Hindlimb muscle (tissue), 1 donor: ENCODE measurements at regions not wholly inside any gene's neighbourhood (a gene's known extent, or its start where the extent isn't known, plus 50 kb on each side); places are given as distances from the start of the nearest gene placed in this dataset.

ENCODE experiments used
- DNase-seq: peaks from one replicate; pipeline ENCODE4 v3.0.0-alpha.2; 2013

GRCh38 chr2:155382776-155383175 lies 684.3 kb downstream of the KCNJ3 start:
- no peak for DNase-seq

DNA sequence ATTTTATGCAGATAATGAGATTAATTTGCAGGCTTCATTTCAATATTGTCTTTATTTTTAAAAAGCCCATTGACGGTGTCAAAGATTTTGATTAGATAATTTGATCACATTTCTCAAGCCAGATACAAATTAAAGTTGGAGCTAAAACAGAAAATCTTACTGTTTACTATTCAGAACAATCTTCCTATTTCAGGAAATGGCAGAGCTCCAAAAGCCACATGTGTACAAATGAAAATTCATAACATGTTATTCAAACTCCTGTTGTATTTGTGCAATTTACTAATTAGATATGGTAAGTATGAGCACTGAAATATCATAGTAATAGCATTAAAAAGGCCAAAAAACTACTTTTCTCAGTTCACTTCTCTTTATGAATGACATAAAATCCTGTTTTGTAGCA lies 682.9 kb downstream of the KCNJ3 start:
- no peak for DNase-seq

GRCh38 chr2:155379494-155379893 lies 681.0 kb downstream of the KCNJ3 start:
- DNase-seq: no peak

- DNase-seq: no peak
Measured at GRCh38 chr2:155377931-155378444, 679.5 kb downstream of the KCNJ3 start.

DNA sequence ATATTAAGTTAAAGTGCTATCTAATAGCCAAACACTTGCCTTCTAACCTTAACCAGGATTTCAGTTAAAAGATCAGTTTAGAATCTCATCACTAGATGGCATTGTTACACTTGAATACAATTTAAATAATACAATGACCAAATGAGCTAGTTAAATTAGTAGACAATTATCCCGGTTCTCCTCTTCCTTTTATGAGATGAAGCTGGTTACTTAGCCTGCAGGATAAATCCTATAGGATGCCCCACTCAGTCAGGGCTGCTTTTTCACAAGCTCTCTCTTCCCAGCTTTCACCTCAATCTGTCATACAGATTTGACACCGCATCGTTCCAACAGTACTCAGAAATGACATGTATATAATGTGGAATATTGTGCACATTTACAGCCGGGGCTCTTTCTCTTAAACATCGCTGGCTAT lies 678.8 kb downstream of the KCNJ3 start:
- DNase-seq: no peak

DNA sequence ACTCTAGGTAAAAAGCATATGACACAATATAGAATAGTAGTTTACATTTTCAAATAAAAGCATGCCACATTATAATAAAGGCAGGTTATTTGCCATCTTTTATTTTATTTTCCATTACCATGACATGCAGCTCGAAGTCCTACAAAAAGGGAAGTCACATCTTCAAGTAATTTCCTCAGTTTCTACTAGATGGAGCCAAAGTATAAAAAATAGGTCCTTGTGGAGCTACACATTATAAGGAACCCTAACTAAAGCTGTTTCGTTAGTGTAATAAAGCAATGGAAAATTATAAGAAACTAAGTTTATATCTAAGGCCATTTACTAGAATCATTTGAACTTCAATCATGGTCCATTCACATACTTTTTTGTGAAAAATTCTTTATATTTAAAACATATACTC lies 674.5 kb downstream of the KCNJ3 start:
- DNase-seq: no peak

GRCh38 chr2:155368934-155369333 lies 670.4 kb downstream of the KCNJ3 start:
- DNase-seq: no peak

DNA sequence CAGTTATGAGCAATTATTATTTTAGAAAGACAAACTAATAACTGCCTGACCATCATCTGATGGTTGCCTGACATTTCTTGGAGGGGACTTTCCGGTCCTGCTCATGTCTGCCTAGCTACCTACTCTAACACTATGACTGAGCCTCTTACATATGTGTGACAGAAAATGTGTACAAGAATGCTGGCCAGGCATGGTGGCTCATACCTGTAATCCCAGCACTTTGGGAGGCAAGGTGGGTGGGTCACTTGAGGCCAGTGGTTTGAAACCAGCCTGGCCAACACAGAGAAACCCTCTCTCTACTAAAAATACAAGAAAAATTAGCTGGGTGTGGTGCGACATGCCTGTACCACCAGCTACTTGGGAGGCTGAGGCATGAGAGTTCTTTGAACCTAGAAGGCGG lies 666.3 kb downstream of the KCNJ3 start:
- no peak for DNase-seq

- no peak for DNase-seq
Measured at GRCh38 chr2:155363349-155363888, 664.9 kb downstream of the KCNJ3 start.

GRCh38 chr2:155357172-155357571 lies 658.7 kb downstream of the KCNJ3 start:
- DNase-seq: no peak

GRCh38 chr2:155356250-155356649 lies 657.8 kb downstream of the KCNJ3 start:
- no peak for DNase-seq

- DNase-seq: no peak
Measured at GRCh38 chr2:155350783-155351580, 652.5 kb downstream of the KCNJ3 start.

GRCh38 chr2:155332016-155332415 lies 633.5 kb downstream of the KCNJ3 start:
- no peak for DNase-seq

- no peak for DNase-seq
Measured at GRCh38 chr2:155320236-155320635, 621.7 kb downstream of the KCNJ3 start.

- DNase-seq: no peak
Measured at GRCh38 chr2:155318710-155319109, 620.2 kb downstream of the KCNJ3 start.

DNA sequence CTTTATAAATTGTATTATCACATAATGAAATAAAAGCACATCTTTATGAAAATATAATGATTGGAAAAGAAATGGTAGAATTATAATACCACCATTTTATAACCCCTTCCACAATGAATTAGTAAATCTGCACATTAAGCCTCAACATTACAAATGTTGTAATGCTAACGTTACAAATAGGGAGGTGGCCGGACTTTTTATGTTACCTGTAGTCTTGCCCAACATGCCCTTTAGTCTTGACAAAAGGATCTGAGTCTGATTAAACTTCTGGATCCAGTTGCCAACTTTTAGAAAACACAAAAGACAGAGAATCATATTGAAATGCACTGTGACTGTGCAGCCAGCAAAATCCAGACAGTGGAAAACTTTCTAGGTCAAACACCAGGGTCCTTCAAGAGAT lies 617.3 kb downstream of the KCNJ3 start:
- DNase-seq: no peak

DNA sequence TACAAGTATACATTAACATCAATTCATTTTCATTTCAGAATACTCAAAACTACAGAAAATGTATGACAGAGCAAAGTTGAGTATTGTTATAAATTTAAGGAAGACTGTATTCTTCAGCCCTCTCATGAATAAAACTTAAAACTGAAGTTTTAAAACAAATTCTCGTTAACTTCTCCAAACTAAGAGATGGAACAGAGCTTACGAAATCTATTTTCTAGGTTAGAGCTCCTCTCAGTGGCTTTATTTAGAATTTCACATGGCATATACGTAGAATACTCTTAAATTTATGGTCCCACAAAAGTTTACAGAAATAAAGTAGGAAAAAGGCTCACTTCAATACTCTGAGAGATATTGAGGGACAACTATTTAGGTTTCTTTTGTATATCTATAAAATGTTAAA lies 612.1 kb downstream of the KCNJ3 start:
- peak; percentile 9 for DNase-seq

GRCh38 chr2:155309483-155309882 lies 611.0 kb downstream of the KCNJ3 start:
- no peak for DNase-seq

DNA sequence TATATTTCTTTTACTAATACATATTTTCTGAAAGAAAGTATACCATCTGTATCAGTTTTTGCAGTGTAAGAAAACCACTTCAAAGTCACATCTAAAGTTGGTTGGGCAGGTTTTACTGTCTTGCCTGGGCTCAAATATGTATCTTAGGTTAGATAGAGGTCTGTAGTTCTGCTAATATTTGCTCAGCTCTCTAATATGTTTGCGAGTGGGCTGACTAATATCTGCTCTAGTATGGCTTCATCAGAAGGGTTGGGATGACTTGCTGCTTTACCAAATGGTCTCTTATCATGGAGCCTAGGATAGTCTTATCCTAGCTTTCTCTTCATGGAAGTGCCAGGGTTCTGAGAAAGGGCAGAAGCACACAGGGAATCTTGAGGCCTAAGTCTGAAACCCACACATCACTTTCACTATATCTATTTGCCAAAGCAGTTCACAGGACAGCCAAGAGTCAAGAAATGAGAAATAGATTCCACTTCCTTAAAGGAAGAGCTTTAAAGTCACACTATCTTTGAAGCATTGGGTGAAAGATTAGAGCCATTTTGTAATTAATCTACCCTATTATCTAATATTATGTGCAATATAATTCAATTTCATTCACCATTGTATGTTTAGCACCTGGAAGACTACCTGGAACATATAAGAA lies 610.0 kb downstream of the KCNJ3 start:
- no peak for DNase-seq

- no peak for DNase-seq
Measured at GRCh38 chr2:155301221-155301620, 602.7 kb downstream of the KCNJ3 start.

- DNase-seq: no peak
Measured at GRCh38 chr2:155298001-155298400, 599.5 kb downstream of the KCNJ3 start.

DNA sequence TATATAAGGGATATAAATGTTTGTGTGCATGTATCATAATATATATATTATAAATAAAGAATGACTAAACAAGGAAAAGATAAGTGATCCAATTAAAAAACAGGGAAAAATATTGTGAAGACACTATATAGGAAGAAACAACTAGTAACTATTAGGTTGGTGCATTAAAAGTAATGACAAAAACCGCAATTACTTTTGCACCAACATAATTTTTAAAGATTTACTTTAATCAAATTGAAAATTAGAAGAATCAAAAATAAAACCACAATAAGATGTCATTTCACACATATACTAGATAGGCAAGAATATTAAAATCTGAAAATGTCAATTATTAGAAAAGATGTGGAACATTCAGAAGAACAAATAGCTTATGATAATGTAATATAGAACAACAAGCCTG lies 595.9 kb downstream of the KCNJ3 start:
- no peak for DNase-seq

GRCh38 chr2:155281907-155282306 lies 583.4 kb downstream of the KCNJ3 start:
- no peak for DNase-seq

GRCh38 chr2:155273323-155273722 lies 574.8 kb downstream of the KCNJ3 start:
- DNase-seq: no peak
